Thyroid gland (tissue), 4 donors: ENCODE measurements at regions not wholly inside any gene's neighbourhood (a gene's known extent, or its start where the extent isn't known, plus 50 kb on each side); places are given as distances from the start of the nearest gene placed in this dataset.

Experiments
- DNase-seq, 2 donors: peaks; one replicate each; pipeline ENCODE4 v3.0.0-alpha.2; 2019
- H3K27ac ChIP-seq, 3 donors: fragments of 200-600 bp; sonication (generic); 1 replicate in 2 of 3; 2 replicates in 1 of 3; pipeline ENCODE4 v1.5.1; 2016 to 2019; ENCODE audit warnings: mild to moderate bottlenecking in 1 of 3, moderate library complexity in 1 of 3
- H3K27me3 ChIP-seq: fragments of 200-600 bp; sonication (generic); one replicate; pipeline ENCODE4 v1.5.1; 2019
- H3K36me3 ChIP-seq, 2 donors: fragments of 200-600 bp; sonication (generic); one replicate each; pipeline ENCODE4 v1.5.1; 2016 to 2019
- H3K4me1 ChIP-seq, 2 donors: fragments of 200-600 bp; sonication (generic); one replicate each; pipeline ENCODE4 v1.5.1; 2017 to 2019
- H3K4me3 ChIP-seq, 3 donors: fragments of 200-600 bp; sonication (generic); replicated peaks in 1 of 3; 1 replicate in 2 of 3; 2 replicates in 1 of 3; pipeline ENCODE4 v1.5.1; 2016; ENCODE audit warnings: mild to moderate bottlenecking in 1 of 3
- H3K9me3 ChIP-seq: fragments of 200-600 bp; sonication (generic); one replicate; pipeline ENCODE4 v1.5.1; 2017
- POLR2A ChIP-seq, 2 donors: fragments of 450-650 bp; IDR thresholded peaks; one replicate each; pipeline ENCODE4 v1.6.1; 2017; ENCODE audit warnings: antibody characterized with exemption in 2 of 2, mild to moderate bottlenecking in 2 of 2, moderate library complexity in 1 of 2
- WGBS, 2 donors: methylation state at CpG; one replicate each; pipeline ENCODE4 v1.1.5; 2017; 5-methylcytosine and 5-hydroxymethylcytosine counted together
- intact Hi-C: fragments of 100-400 bp; cut with DNase I; formaldehyde crosslinking; loops from one replicate; pipeline ENCODE4 v1.15.1; 2023
- TF ChIP-seq, protein P1 (sequence below), 6 experiments: fragments of 200-600 bp in 3 of 6; fragments of 450-650 bp in 3 of 6; sonication (generic) in 3 of 6; IDR thresholded peaks; one replicate each; pipeline ENCODE4 v1.5.1; 2016 to 2019; ENCODE audit warnings: antibody characterized with exemption in 6 of 6, mild to moderate bottlenecking in 2 of 6, inconsistent platforms in 1 of 6, moderate library complexity in 1 of 6

- Histone ChIP-seq H3K27me3 (no peaks in the 10 kb centered on the region), H3K9me3 (no peaks in the 10 kb centered on the region), H3K27ac (no peak overlapping the region), H3K4me3 (no peak overlapping the region), H3K36me3 (no peaks in the 10 kb centered on the region), H3K4me1 (no peaks in the 10 kb centered on the region)
- 81 to 85% methylated on average over 3 of the region's 3 CpGs for WGBS, 2 donors
- DNase-seq = no peak
- TF ChIP-seq, protein P1, sequence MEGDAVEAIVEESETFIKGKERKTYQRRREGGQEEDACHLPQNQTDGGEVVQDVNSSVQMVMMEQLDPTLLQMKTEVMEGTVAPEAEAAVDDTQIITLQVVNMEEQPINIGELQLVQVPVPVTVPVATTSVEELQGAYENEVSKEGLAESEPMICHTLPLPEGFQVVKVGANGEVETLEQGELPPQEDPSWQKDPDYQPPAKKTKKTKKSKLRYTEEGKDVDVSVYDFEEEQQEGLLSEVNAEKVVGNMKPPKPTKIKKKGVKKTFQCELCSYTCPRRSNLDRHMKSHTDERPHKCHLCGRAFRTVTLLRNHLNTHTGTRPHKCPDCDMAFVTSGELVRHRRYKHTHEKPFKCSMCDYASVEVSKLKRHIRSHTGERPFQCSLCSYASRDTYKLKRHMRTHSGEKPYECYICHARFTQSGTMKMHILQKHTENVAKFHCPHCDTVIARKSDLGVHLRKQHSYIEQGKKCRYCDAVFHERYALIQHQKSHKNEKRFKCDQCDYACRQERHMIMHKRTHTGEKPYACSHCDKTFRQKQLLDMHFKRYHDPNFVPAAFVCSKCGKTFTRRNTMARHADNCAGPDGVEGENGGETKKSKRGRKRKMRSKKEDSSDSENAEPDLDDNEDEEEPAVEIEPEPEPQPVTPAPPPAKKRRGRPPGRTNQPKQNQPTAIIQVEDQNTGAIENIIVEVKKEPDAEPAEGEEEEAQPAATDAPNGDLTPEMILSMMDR (IDR thresholded peaks at IDR 0.05) = no peak
- no peak for TF ChIP-seq POLR2A (IDR thresholded peaks at IDR 0.05)
- intact Hi-C loops = no loop called here
These were observed 108.0 kb downstream of the MBL2 start for GRCh38 chr10:52664629-52665028.

DNA sequence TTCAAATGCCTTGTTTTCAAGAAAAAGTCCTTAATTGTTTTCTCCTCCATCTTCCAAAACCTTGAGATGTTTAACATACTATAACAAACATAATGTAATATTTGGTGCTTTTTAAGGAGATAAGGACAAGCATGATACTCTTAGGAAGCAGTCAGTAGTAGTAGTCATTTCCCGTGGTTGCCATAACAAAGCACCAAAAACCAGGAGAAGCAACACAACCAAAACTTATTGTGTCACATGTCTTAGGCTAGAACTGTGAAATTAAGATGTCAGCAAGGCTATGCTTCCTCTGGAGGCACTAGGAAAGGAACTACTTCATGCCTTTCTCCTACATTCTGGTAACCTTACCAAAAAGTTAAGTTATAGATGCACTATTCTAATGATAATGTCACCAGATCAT, 106.8 kb downstream of the MBL2 start:
- H3K4me3 ChIP-seq = no peak overlapping the region
- TF ChIP-seq POLR2A (IDR thresholded peaks at IDR 0.05) = no peak
- TF ChIP-seq, protein P1 (IDR thresholded peaks at IDR 0.05) = no peak
- no peaks in the 10 kb centered on the region for H3K36me3 ChIP-seq
- DNase-seq = no peak
- H3K9me3 ChIP-seq = no peaks in the 10 kb centered on the region
- WGBS, 2 donors = 89 to 100% methylated on average over 1 of the region's 1 CpG
- no peaks in the 10 kb centered on the region for H3K27me3 ChIP-seq
- H3K4me1 ChIP-seq = no peaks in the 10 kb centered on the region
- intact Hi-C loops = no loop called here
- H3K27ac ChIP-seq = no peak overlapping the region

DNA sequence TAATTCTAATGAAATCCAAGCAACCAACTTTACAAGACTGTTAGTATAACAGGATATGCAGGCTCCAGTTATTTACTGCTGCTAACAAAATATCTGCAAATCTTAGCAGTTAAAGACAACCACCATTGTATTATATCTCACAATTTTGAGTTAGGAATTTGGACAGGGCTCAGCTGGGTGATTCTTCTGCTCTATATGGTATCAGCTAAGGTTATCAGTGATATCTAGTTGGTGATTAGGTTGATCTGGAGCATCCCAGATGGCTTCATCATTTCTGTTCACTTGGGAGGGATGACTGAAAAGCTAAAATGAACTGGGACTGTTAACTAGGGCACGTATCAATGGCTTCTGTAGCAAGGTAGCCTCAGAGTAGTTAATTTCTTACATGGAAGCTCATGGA, 105.7 kb downstream of the MBL2 start:
- no peak overlapping the region for H3K4me3 ChIP-seq
- no peak overlapping the region for H3K27ac ChIP-seq
- H3K27me3 ChIP-seq = no peaks in the 10 kb centered on the region
- H3K36me3 ChIP-seq = no peaks in the 10 kb centered on the region
- WGBS, 2 donors = 81 to 86% methylated on average over 1 of the region's 1 CpG
- no peaks in the 10 kb centered on the region for H3K4me1 ChIP-seq
- no peaks in the 10 kb centered on the region for H3K9me3 ChIP-seq
- intact Hi-C loops = no loop called here
- TF ChIP-seq POLR2A (IDR thresholded peaks at IDR 0.05) = no peak
- TF ChIP-seq, protein P1 (IDR thresholded peaks at IDR 0.05) = no peak
- no peak for DNase-seq

DNA sequence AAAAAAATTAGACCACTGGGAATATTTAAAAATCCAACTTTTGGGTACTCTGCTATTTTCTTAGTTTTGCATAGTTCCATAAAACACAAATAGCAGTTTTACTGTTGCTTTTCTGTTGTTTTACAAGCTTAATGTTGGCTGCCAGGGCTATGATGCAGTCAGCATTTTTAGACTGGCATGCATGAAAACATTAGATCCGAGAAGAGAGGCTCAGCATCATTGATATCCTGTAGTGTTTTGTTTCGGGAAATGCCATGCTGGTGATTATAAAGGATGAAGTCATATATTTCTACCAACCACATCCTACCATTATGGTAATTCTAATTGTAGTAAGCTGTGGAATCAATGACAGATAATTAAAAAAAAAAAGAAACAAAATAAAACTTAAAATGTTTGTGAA, 104.6 kb downstream of the MBL2 start:
- no peak overlapping the region for H3K27ac ChIP-seq
- DNase-seq = no peak
- intact Hi-C loops = no loop called here
- H3K36me3 ChIP-seq = no peaks in the 10 kb centered on the region
- TF ChIP-seq POLR2A (IDR thresholded peaks at IDR 0.05) = no peak
- TF ChIP-seq, protein P1 (IDR thresholded peaks at IDR 0.05) = no peak
- H3K4me3 ChIP-seq = no peak overlapping the region
- WGBS, 2 donors = 73 to 86% methylated on average over 2 of the region's 2 CpGs
- no peaks in the 10 kb centered on the region for H3K9me3 ChIP-seq
- no peaks in the 10 kb centered on the region for H3K4me1 ChIP-seq
- H3K27me3 ChIP-seq = no peaks in the 10 kb centered on the region

DNA sequence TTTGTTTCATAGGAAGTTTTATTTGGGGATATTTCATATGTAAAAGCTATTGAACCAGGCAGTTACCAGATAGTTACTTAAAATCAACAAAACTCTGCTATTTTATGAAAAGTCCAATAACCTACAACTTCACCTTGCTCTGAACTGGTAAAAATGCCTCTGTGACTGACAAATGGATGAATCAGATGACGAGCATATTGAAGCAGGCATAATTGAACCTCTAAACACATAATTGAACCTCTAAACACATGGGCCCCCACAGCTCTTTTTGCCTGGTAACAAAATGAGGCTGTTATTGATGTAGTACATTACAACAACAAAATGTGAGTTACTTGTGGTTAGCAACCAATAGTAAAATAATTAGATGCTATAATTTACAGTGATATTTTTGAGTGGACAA, 99.7 kb downstream of the MBL2 start:
- WGBS, 2 donors = 96 to 97% methylated on average over 1 of the region's 1 CpG
- Histone ChIP-seq H3K4me1 (no peaks in the 10 kb centered on the region), H3K27ac (no peak overlapping the region), H3K36me3 (no peaks in the 10 kb centered on the region), H3K27me3 (no peaks in the 10 kb centered on the region), H3K9me3 (no peaks in the 10 kb centered on the region), H3K4me3 (no peak overlapping the region)
- DNase-seq = no peak
- TF ChIP-seq, protein P1 (IDR thresholded peaks at IDR 0.05) = no peak
- no peak for TF ChIP-seq POLR2A (IDR thresholded peaks at IDR 0.05)
- intact Hi-C loops = no loop called here
